ENCODE measurements at regions not wholly inside any gene's neighbourhood (a gene's known extent, or its start where the extent isn't known, plus 50 kb on each side); places are given as distances from the start of the nearest gene placed in this dataset.
A peak's percentile ranks its signal among the peaks of the same experiment; 100 is the strongest.
"Not testable (repeated sequence)": the region's sequence is repeated elsewhere in the genome, so short reads cannot be mapped to it uniquely, and the experiment has no call there.

GRCh38 chr9:117839862-117840261 lies 135.7 kb downstream of the TLR4 start:
- TF ChIP-seq, protein P1, sequence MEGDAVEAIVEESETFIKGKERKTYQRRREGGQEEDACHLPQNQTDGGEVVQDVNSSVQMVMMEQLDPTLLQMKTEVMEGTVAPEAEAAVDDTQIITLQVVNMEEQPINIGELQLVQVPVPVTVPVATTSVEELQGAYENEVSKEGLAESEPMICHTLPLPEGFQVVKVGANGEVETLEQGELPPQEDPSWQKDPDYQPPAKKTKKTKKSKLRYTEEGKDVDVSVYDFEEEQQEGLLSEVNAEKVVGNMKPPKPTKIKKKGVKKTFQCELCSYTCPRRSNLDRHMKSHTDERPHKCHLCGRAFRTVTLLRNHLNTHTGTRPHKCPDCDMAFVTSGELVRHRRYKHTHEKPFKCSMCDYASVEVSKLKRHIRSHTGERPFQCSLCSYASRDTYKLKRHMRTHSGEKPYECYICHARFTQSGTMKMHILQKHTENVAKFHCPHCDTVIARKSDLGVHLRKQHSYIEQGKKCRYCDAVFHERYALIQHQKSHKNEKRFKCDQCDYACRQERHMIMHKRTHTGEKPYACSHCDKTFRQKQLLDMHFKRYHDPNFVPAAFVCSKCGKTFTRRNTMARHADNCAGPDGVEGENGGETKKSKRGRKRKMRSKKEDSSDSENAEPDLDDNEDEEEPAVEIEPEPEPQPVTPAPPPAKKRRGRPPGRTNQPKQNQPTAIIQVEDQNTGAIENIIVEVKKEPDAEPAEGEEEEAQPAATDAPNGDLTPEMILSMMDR (IDR thresholded peaks at IDR 0.05; ENCODE audit: low read depth, low read length, missing control alignments) = no peak
- no peak overlapping the region for H3K4me3 ChIP-seq (ENCODE audit: low read depth, low read length)
- DNase-seq (ENCODE audit: low read depth) = no peak

GRCh38 chr9:117851836-117852461 lies 147.7 kb downstream of the TLR4 start:
- H3K4me3 ChIP-seq (ENCODE audit: low read depth, low read length) = not testable (repeated sequence)

DNA sequence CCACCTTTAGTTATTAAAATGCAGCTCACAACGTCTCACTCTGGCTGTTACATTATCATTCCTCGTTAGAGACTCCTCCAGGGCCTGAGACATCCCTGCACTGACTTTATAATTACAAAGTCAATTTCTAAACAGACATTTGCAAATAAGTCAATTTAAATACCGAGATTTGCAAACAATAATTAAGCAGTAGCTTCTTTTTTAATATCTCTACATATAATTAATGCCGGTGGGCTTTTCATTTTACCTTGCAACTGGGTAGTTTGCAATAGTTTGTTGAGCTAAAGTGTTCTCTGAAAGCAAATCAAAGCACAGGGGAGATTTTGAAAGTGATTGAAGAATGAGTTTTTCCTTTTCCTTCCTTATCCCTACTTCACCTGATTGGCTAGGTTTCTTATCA lies 154.4 kb downstream of the TLR4 start:
- TF ChIP-seq, protein P1 (IDR thresholded peaks at IDR 0.05; ENCODE audit: low read depth, low read length, missing control alignments) = no peak

More at GRCh38 chr9:117851836-117852461, 147.7 kb downstream of the TLR4 start:
- not testable (repeated sequence) for DNase-seq (ENCODE audit: low read depth)

GRCh38 chr9:117860849-117861248 lies 156.6 kb downstream of the TLR4 start:
- no peak for DNase-seq (ENCODE audit: low read depth)
- no peak overlapping the region for H3K4me3 ChIP-seq (ENCODE audit: low read depth, low read length)
- TF ChIP-seq, protein P1 (IDR thresholded peaks at IDR 0.05; ENCODE audit: low read depth, low read length, missing control alignments) = no peak

More for the DNA sequence above, 154.4 kb downstream of the TLR4 start:
- H3K4me3 ChIP-seq (ENCODE audit: low read depth, low read length) = no peak overlapping the region
- DNase-seq (ENCODE audit: low read depth) = no peak

- no peak overlapping the region for H3K4me3 ChIP-seq (ENCODE audit: low read depth, low read length)
- TF ChIP-seq, protein P1 (IDR thresholded peaks at IDR 0.05; ENCODE audit: low read depth, low read length, missing control alignments) = no peak
- no peak for DNase-seq (ENCODE audit: low read depth)
These were observed 160.3 kb downstream of the TLR4 start for GRCh38 chr9:117864385-117865057.

DNA sequence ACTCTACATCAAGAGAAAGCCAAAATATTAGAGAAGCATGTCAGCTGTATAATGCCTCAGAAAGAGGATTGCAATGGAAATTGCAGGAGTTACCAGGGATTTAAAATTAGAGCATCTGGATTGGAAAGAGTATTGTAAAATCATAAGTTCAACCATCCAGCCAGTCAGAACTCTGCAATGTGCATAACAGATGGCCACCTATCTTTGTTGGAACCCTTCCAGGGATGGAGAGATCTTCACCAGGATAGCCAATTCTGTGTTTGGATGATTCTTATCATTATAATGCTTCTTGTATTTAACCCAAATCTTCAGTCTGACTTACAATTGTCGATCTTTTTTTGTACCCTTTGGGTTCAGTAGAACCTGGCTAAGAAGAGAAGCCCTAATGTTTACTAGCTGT lies 164.4 kb downstream of the TLR4 start:
- DNase-seq (ENCODE audit: low read depth) = no peak
- TF ChIP-seq, protein P1 (IDR thresholded peaks at IDR 0.05; ENCODE audit: low read depth, low read length, missing control alignments) = no peak
- no peak overlapping the region for H3K4me3 ChIP-seq (ENCODE audit: low read depth, low read length)

GRCh38 chr9:117869287-117869686 lies 165.1 kb downstream of the TLR4 start:
- no peak overlapping the region for H3K4me3 ChIP-seq (ENCODE audit: low read depth, low read length)
- TF ChIP-seq, protein P1 (IDR thresholded peaks at IDR 0.05; ENCODE audit: low read depth, low read length, missing control alignments) = peak; percentile 4
- no peak for DNase-seq (ENCODE audit: low read depth)
